PC-9 (cell line): ENCODE measurements at regions not wholly inside any gene's neighbourhood (a gene's known extent, or its start where the extent isn't known, plus 50 kb on each side); places are given as distances from the start of the nearest gene placed in this dataset.

Experiments
- BruUV-seq: library from RNA; stranded (reverse); fragments of 400-500 nt; replicated peaks from 2 replicates; lab custom pipeline; 2021; lab: Mats Ljungman, UMichigan
- CTCF ChIA-PET: fragments of 300-600 bp; sonication (Branson Sonifier 250); formaldehyde crosslinking; loops from one replicate; lab custom pipeline; 2022; ENCODE audit warnings: antibody characterized with exemption; lab: Charles Lee
- POLR2A ChIA-PET: fragments of 300-600 bp; sonication (Branson Sonifier 250); formaldehyde crosslinking; loops from one replicate; lab custom pipeline; 2022; ENCODE audit warnings: antibody characterized with exemption; ENCODE audit not compliant: unreplicated experiment; lab: Charles Lee
- DNase-seq, 2 experiments: peaks; one replicate each; pipeline versions ENCODE4 v3.0.0 to v3.0.0-alpha.2; 2015 to 2022; ENCODE audit warnings: mixed read lengths in 1 of 2
- H2AFZ ChIP-seq: fragments of 200-600 bp; sonication (generic); 2 replicates; pipeline ENCODE4 v1.8.1; 2017; ENCODE audit warnings: antibody characterized with exemption
- H3F3A ChIP-seq: fragments of 200-600 bp; sonication (generic); 2 replicates; pipeline ENCODE4 v1.8.1; 2017; ENCODE audit warnings: antibody characterized with exemption, mild to moderate bottlenecking, low read depth; ENCODE audit not compliant: insufficient read depth
- H3K27ac ChIP-seq: fragments of 200-600 bp; sonication (generic); 2 replicates; pipeline ENCODE4 v1.6.1; 2016; ENCODE audit warnings: mixed run types
- H3K27me3 ChIP-seq: fragments of 200-600 bp; sonication (generic); 2 replicates; pipeline ENCODE4 v1.6.1; 2016; ENCODE audit warnings: low read depth, mixed run types; ENCODE audit not compliant: insufficient read depth
- H3K36me3 ChIP-seq: fragments of 200-600 bp; sonication (generic); 2 replicates; pipeline ENCODE4 v1.6.1; 2016; ENCODE audit warnings: low read depth, mixed run types
- H3K4me1 ChIP-seq: fragments of 200-600 bp; sonication (generic); replicated peaks from 2 replicates; pipeline ENCODE4 v1.6.1; 2016; ENCODE audit warnings: mixed run types; ENCODE audit not compliant: insufficient read depth
- H3K4me2 ChIP-seq: fragments of 200-600 bp; sonication (generic); 2 replicates; pipeline ENCODE4 v1.6.1; 2017; ENCODE audit warnings: mixed run types
- H3K4me3 ChIP-seq: fragments of 200-600 bp; sonication (generic); 2 replicates; pipeline ENCODE4 v1.6.1; 2016; ENCODE audit warnings: mixed run types
- H3K79me2 ChIP-seq: fragments of 200-600 bp; sonication (generic); 2 replicates; pipeline ENCODE4 v1.6.1; 2017; ENCODE audit warnings: low read depth, mixed run types
- H3K9me2 ChIP-seq: fragments of 200-600 bp; sonication (generic); 2 replicates; pipeline ENCODE4 v1.8.1; 2017; ENCODE audit warnings: mild to moderate bottlenecking; ENCODE audit not compliant: insufficient read depth
- H3K9me3 ChIP-seq: fragments of 200-600 bp; sonication (generic); 2 replicates; pipeline ENCODE4 v1.8.1; 2016; ENCODE audit warnings: low read depth; ENCODE audit not compliant: insufficient read depth
- H4K20me1 ChIP-seq: fragments of 200-600 bp; sonication (generic); 2 replicates; pipeline ENCODE4 v1.8.1; 2017; ENCODE audit not compliant: insufficient read depth
- CTCF ChIP-seq: fragments of 200-600 bp; sonication (generic); conservative IDR thresholded peaks from 2 replicates; pipeline ENCODE4 v1.6.1; 2017; ENCODE audit warnings: mixed run types, antibody characterized with exemption, mild to moderate bottlenecking, moderate library complexity
- EZH2 ChIP-seq: fragments of 200-600 bp; sonication (generic); IDR thresholded peaks from 2 replicates; pipeline ENCODE4 v1.8.0; 2017; ENCODE audit warnings: antibody characterized with exemption, low read depth
- intact Hi-C: fragments of 100-400 bp; cut with micrococcal nuclease; formaldehyde crosslinking; loops from one replicate; pipeline ENCODE4 v1.10.0; 2022; ENCODE audit not compliant: unreplicated experiment

- POLR2A ChIA-PET, result no interaction called here
- no TSS peak for BruUV-seq
- Histone ChIP-seq H3F3A (no peaks in the 10 kb centered on the region), H3K36me3 (no peaks in the 10 kb centered on the region), H3K79me2 (no peaks in the 10 kb centered on the region), H2AFZ (no peak overlapping the region), H3K27ac (no peak overlapping the region), H3K4me3 (no peak overlapping the region), H3K4me2 (no peak overlapping the region), H3K9me3 (no peaks in the 10 kb centered on the region), H3K4me1 (no peaks in the 10 kb centered on the region), H4K20me1 (no peaks in the 10 kb centered on the region), H3K9me2 (no peaks in the 10 kb centered on the region), H3K27me3 (peaks cover 5% of the 10 kb centered on the region)
- TF ChIP-seq EZH2 (no peak), CTCF (no peak)
- CTCF ChIA-PET, result interaction anchor here (0.5 kb wide), 1 partner anchor 713 kb away, joined by 4 read pairs; no protein-coding TSS in a partner anchor
- intact Hi-C loops, result no loop called here
- no peak for DNase-seq
These were observed 347.7 kb downstream of the NPHP4 start for GRCh38 chr1:5644281-5645134.

GRCh38 chr1:5643360-5644107 is 348.7 kb downstream of the NPHP4 start:
- CTCF ChIA-PET, result no interaction called here
- Histone ChIP-seq H2AFZ (no peak overlapping the region), H3K4me1 (no peaks in the 10 kb centered on the region), H3K36me3 (no peaks in the 10 kb centered on the region), H3K79me2 (no peaks in the 10 kb centered on the region), H4K20me1 (no peaks in the 10 kb centered on the region), H3K9me2 (no peaks in the 10 kb centered on the region), H3K4me2 (no peak overlapping the region), H3F3A (no peaks in the 10 kb centered on the region), H3K9me3 (no peaks in the 10 kb centered on the region), H3K27ac (no peak overlapping the region), H3K4me3 (no peak overlapping the region), H3K27me3 (peaks cover 6% of the 10 kb centered on the region)
- BruUV-seq, result no TSS peak
- no peak for DNase-seq
- TF ChIP-seq EZH2, result no peak
- TF ChIP-seq CTCF, result no peak
- POLR2A ChIA-PET, result no interaction called here
- intact Hi-C loops, result no loop called here

GRCh38 chr1:5640845-5641244 is 351.4 kb downstream of the NPHP4 start:
- Histone ChIP-seq H3K4me1 (no peaks in the 10 kb centered on the region), H2AFZ (no peak overlapping the region), H3K36me3 (no peaks in the 10 kb centered on the region), H3K9me3 (no peaks in the 10 kb centered on the region), H3F3A (no peaks in the 10 kb centered on the region), H3K79me2 (no peaks in the 10 kb centered on the region), H3K27me3 (peaks cover 6% of the 10 kb centered on the region), H3K4me3 (no peak overlapping the region), H3K4me2 (no peak overlapping the region), H4K20me1 (no peaks in the 10 kb centered on the region), H3K27ac (no peak overlapping the region), H3K9me2 (no peaks in the 10 kb centered on the region)
- ChIA-PET POLR2A (no interaction called here), CTCF (no interaction called here)
- intact Hi-C loops, result no loop called here
- DNase-seq, result no peak
- TF ChIP-seq CTCF (no peak), EZH2 (no peak)
- BruUV-seq, result no TSS peak
